ENCODE measurements at regions not wholly inside any gene's neighbourhood (a gene's known extent, or its start where the extent isn't known, plus 50 kb on each side); places are given as distances from the start of the nearest gene placed in this dataset.

DNA sequence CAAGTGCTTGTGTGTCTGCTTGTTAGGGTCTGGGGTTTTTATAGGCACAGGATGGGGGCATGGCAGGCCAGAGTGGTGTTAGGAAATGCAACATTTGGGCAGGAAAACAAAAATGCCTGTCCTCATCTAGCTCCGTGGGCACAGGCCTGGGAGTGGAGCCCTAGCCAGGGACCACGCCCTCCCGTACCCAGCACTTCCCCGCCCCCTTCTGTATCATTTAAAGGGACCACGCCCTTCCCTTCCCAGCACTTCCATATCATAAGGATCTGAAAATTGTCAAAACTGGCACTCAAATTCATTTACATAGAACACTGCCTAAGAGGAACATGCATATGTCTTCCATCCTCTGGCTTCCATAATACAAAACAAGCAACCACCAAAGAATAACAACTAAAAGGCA, 185.8 kb downstream of the B3GLCT start:
- POLR2A ChIA-PET = no interaction called here
- Histone ChIP-seq H3K4me3 (no peak overlapping the region), H3K27ac (no peak overlapping the region), H3K4me2 (no peak overlapping the region), H3K9me3 (no peaks in the 10 kb centered on the region), H3K4me1 (no peaks in the 10 kb centered on the region)
- no peak for FAIRE-seq
- no peak for ATAC-seq
- DNase-seq (ENCODE audit: low read depth in 1 of 2, low spot score in 1 of 2) = no peak
- no peak for TF ChIP-seq FOXS1 (CRISPR knock-in tag; IDR thresholded peaks at IDR 0.05)
- TF ChIP-seq NR3C1 (IDR thresholded peaks at IDR 0.05) = no peak
- CTCF ChIA-PET = no interaction called here
- WGBS (ENCODE audit: missing lambda C conversion rate) = 4% methylated on average over 5 of the region's 5 CpGs

DNA sequence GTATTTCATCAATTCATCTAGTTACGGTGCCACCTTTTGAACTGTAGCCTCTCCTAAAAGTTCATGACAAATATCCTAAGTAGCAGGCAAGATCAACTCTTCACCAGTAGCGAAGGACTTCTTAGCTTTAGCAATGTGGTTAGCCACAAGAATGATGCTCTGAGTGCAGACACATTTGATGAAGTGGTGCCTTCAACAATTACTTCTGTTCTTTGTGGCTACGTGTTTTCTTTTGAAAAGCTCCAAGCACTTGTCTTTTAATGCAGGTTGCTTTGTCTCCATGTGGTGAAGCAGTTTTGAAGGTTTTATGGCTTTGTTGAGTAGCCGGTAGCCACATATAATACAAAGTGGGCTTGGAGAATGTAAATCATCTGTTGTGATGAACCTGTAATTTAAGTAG, 194.7 kb downstream of the B3GLCT start:
- 32% methylated on average over 4 of the region's 4 CpGs for WGBS (ENCODE audit: missing lambda C conversion rate)
- no peaks in the 10 kb centered on the region; the same call in 2 of the 3 replicates for H3K9me3 ChIP-seq
- no peak overlapping the region for H3K27ac ChIP-seq
- ChIA-PET POLR2A (no interaction called here), CTCF (no interaction called here)
- no peak for TF ChIP-seq ESRRA (IDR thresholded peaks at IDR 0.05; ENCODE audit: borderline replicate concordance, low read length)
- TF ChIP-seq REST (IDR thresholded peaks at IDR 0.05) = no peak
- no peak for TF ChIP-seq HOXA7 (CRISPR knock-in tag; IDR thresholded peaks at IDR 0.05)
- TF ChIP-seq HOXB5 (CRISPR knock-in tag; IDR thresholded peaks at IDR 0.05) = no peak
- no peak for TF ChIP-seq MAFK (IDR thresholded peaks at IDR 0.05; ENCODE audit: partially characterized antibody)
- TF ChIP-seq, protein P1, sequence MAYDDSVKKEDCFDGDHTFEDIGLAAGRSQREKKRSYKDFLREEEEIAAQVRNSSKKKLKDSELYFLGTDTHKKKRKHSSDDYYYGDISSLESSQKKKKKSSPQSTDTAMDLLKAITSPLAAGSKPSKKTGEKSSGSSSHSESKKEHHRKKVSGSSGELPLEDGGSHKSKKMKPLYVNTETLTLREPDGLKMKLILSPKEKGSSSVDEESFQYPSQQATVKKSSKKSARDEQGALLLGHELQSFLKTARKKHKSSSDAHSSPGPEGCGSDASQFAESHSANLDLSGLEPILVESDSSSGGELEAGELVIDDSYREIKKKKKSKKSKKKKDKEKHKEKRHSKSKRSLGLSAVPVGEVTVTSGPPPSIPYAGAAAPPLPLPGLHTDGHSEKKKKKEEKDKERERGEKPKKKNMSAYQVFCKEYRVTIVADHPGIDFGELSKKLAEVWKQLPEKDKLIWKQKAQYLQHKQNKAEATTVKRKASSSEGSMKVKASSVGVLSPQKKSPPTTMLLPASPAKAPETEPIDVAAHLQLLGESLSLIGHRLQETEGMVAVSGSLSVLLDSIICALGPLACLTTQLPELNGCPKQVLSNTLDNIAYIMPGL (CRISPR knock-in tag; IDR thresholded peaks at IDR 0.05; ENCODE audit: borderline replicate concordance) = no peak
- no peak for TF ChIP-seq E2F6 (IDR thresholded peaks at IDR 0.05; ENCODE audit: borderline replicate concordance, low read depth)
- TF ChIP-seq JUN (IDR thresholded peaks at IDR 0.05) = no peak
- no peak for TF ChIP-seq HDAC2 (IDR thresholded peaks at IDR 0.05)
- no peak for TF ChIP-seq CHD4 (IDR thresholded peaks at IDR 0.05; ENCODE audit: borderline replicate concordance)
- TF ChIP-seq POLR2A (IDR thresholded peaks at IDR 0.05; ENCODE audit: low read length) = no peak
- TF ChIP-seq NFE2L2 (conservative IDR thresholded peaks at IDR 0.05; ENCODE audit: low read length) = no peak
- no peak for TF ChIP-seq ZSCAN20 (CRISPR knock-in tag; IDR thresholded peaks at IDR 0.05)
- TF ChIP-seq, protein P2, sequence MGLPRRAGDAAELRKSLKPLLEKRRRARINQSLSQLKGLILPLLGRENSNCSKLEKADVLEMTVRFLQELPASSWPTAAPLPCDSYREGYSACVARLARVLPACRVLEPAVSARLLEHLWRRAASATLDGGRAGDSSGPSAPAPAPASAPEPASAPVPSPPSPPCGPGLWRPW (IDR thresholded peaks at IDR 0.05) = no peak
- TF ChIP-seq, protein P3, sequence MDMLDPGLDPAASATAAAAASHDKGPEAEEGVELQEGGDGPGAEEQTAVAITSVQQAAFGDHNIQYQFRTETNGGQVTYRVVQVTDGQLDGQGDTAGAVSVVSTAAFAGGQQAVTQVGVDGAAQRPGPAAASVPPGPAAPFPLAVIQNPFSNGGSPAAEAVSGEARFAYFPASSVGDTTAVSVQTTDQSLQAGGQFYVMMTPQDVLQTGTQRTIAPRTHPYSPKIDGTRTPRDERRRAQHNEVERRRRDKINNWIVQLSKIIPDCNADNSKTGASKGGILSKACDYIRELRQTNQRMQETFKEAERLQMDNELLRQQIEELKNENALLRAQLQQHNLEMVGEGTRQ (IDR thresholded peaks at IDR 0.05) = no peak
- TF ChIP-seq NR3C1 (IDR thresholded peaks at IDR 0.05) = no peak
- TF ChIP-seq JUNB (IDR thresholded peaks at IDR 0.05) = no peak
- TF ChIP-seq RFX5 (IDR thresholded peaks at IDR 0.05) = no peak
- no peak for TF ChIP-seq RNF2 (IDR thresholded peaks at IDR 0.05; ENCODE audit: borderline replicate concordance, low read depth)
- no peak for TF ChIP-seq MAZ (IDR thresholded peaks at IDR 0.05; ENCODE audit: borderline replicate concordance, low read depth, low read length)
- FAIRE-seq (no peak), ATAC-seq (no peak), DNase-seq (ENCODE audit: low read depth in 1 of 2, low spot score in 1 of 2) (no peak)
- no peak overlapping the region for H3K4me2 ChIP-seq
- no peak overlapping the region for H3K4me3 ChIP-seq
- no peaks in the 10 kb centered on the region for H3K4me1 ChIP-seq

All from A549 (cell line).